HuH-7.5 (cell line): ENCODE measurements at regions not wholly inside any gene's neighbourhood (a gene's known extent, or its start where the extent isn't known, plus 50 kb on each side); places are given as distances from the start of the nearest gene placed in this dataset.

Experiments
- DNase-seq: peaks from one replicate; pipeline ENCODE4 v3.0.0; 2011; ENCODE audit warnings: low spot score

DNA sequence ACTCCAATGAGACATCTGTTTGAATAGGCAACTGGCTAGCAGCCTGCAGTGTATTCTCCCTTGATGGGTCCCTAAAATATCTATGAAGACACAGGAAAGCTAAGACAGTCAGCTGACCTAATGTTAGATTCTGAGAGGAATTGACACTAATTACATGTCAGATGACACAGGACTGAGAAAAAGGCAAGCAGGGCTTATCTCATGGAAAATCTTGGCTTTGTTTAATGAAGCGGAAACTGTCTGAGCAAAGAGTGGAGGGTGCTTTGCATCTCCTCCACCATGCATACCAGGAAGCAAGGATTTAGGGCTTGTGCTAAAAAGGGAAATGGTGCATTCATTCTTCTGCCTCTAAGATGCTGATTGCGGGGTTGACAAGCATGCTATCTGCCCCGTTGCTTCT, 135.5 kb upstream of the GLI3 start:
- DNase-seq, result no peak

DNA sequence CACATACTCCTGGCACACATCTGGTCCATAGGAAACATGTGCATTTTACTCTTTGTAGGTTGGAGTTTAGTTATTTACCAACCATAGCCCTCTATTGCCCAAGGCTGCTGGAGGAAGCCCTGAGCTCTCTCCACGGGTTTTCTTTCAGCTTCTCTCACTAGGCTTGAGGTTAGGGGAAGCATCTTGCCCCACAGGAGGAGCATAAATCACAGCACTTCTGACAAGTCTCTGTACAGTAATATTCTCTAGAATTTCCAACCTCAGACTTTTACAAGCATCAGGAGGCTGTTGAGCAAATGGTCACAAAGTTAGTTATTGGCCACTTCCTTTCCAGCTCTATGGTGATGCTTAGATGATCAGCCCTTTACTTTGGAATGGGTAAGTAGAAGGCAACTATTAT, 122.9 kb upstream of the GLI3 start:
- no peak for DNase-seq

DNA sequence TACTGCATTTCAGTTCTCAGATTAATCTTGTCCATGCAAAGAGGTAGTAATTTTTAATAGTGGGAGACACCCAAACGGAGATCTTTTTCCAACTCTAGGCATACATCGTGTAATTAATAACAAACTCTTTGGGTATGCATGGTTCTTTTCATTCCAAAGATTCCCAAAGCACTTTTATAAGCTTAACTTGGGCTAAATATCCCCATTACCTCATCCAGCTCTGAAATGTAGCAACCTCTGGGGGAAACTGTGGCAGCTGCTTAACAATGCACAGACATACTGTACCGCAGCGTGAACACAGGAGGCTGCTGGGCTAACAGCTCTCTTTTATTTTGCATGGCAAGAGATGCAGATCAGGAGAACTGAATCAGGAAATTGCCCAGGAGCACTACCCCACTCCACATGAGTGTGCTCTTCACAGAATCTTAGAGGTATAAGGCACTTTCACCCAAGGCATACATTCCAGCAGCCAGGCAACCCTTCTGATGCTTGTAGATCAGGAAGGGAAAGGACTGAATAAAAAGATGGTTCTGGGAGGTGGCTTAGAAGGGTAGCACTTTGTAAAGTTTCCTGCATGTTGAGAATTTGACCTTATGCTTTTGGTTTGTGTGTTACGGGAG, 114.4 kb upstream of the GLI3 start:
- no peak for DNase-seq

DNA sequence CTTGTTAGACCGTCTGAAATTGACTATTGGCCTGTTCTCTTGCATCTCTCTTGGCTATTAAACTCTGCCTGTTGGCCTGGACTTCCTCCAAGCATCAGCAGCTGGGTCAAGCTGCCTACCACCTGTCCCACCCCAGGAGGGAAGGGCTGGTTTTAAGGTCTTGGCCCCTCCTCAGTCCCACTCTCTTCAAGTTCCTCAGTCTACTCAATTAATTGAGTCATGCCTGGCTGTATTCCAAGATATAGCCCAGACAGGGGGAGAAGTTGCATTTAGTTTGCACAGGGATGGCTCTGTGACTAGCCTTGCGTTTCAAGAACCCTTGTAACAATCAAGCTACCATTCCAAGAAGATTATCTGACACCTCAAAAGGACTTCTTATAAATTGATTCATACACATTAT, 113.8 kb upstream of the GLI3 start:
- DNase-seq, result no peak

DNA sequence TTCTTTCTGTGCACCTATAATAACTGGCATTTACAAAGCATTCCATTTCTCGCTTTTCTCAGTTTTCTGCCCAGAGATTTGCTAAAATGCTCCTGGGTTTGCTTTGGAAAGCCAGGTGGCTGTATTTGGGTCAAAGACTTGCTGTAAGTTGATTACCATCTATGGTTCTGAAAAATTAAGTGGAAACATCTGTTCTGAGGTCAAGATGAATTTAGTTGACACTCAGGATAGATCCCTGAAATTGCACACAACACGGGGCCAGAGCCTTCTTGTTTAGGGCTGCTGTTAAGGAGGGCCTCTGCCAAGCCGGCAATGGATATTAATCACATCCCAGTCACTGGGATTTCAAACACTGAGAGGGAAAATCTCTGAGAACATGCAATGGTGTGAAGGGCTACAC, 111.6 kb upstream of the GLI3 start:
- no peak for DNase-seq

DNA sequence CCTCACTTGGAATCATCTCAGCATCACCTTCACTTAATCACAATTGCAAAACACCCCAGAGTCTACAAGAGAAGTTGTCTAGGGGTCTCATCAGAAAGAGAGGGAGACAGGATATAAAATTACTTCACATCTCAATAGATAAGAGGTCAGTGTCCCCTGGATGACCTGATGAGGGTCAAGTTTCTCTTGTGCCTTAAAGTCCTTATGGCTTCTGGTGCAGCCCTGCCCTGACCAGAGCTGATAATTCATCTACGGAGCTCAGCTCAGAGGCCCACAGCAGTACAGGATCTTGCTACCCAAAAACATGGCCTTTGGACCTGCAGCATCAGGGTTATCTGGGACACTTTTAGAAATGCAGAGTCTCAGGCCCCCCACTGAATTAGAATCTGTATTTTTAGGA, 111.1 kb upstream of the GLI3 start:
- DNase-seq, result no peak

DNA sequence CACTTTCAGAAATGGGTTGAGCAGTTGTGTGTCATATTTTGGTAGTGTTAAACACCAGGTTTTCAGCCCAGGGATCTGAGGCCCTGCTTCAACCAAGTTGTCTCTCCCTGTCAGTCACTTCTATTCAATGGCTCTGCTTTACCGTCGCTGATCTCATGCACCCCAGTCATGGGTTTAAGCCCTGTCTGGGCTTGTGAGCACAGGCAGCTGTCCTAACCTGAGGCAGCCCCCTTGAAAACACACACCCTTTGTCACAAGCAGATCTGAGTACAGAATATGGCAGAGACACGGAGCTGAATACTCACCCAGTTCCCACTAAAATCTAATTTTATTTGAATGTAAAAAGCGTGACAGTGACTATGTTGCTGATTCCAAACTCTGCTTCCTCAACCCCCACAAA, 110.6 kb upstream of the GLI3 start:
- no peak for DNase-seq

DNA sequence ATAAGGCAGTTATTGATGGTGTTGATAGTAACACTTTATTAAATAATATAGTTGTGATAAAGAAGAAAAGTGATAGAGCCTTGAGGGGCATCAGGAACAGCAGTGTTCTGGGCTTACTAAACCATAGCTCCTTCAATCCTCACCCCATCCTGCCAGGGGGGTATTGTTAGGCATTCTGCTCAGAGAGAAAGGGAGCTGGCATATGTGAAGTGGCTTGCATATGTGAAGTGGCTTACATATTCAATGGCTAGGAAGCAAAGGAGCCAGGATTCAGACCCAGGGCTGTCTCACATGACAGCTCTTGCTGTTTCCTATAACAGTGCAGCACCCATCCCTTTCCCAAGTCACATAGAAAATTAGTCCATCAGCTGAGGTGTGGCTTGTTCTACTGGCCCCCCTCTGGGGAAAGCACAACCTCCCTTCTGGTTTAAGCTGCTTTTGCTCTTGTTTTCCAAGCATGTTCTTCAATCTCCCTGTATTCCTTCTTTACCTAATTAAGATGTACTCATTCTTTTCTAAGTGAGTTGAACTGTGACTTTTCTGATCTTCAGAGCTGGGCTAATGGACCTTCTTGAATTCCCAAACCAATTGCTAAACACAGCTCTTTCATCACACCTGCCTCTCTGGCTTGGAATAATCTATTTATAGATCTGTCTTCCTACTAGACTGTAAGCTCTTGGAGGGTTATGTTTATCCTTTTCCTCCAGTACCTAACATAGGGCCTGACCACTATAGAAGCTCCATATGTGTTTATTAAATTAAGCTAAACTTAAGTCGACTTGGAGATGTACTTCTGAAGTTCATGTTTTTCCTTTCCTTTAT, 108.7 kb upstream of the GLI3 start:
- no peak for DNase-seq

DNA sequence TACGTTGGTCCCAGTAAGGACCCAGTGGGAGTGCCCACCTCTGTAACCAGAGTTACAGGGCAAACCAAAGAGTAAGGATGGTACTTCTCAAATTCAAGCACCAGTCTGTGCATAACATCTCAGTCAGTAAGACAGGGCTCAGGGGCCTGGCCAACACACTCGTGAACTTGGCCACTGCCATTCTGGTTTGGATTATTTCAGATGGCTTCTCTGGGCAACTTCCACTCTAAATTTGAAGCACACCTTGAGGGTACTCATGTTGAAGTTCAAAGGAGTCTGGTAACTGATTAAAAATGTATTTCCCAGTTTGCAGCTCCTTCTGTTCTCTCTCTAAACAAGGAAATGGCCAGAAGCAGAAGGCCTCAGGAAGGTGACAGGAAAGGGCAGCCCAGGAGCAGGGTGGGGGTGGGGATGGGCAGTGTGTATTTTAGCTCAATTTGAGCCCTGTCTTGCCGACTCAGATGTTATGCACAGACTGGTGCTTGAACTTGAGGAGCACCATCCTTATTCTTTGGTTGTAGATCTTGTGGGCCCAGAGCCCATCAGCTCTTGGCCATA, 107.3 kb upstream of the GLI3 start:
- DNase-seq, result no peak

DNA sequence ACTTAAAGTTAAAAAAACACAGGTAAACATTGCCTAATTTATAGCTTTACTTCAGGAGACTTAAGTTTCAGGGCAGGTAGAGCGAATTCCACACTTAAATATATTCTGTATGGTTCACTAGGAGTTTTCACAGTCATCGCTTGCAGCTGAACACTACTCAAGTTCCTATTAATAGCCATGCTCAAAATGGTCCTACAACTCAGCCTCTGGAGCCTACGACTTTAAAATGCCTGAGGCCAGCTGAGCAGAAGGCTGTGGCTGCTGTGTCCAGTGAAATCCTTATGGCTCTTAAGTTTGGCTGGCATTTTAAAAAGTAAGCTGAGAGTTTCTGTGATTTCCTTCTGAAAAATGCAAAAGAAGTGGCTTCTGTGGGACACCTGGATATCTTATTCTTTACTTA, 105.4 kb upstream of the GLI3 start:
- DNase-seq, result no peak

DNA sequence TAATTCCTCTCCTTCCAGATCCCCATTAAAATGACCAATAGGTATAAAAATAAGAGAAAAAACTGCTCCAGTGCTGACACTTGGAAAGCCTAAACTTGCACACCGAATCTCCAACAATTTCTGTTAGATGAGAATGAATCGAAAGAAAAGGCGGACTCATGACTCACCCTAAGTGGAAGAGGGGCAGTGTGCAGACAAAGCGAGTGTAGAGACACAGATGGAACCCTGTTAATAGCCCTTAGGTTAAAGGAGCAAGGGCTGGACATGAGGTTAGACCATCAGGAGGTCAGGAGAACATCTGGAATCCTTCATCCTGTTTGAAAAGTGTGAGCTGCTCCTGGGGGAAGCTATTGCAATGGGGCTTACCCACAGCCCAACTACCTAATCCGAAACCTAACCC, 103.4 kb upstream of the GLI3 start:
- DNase-seq, result no peak

DNA sequence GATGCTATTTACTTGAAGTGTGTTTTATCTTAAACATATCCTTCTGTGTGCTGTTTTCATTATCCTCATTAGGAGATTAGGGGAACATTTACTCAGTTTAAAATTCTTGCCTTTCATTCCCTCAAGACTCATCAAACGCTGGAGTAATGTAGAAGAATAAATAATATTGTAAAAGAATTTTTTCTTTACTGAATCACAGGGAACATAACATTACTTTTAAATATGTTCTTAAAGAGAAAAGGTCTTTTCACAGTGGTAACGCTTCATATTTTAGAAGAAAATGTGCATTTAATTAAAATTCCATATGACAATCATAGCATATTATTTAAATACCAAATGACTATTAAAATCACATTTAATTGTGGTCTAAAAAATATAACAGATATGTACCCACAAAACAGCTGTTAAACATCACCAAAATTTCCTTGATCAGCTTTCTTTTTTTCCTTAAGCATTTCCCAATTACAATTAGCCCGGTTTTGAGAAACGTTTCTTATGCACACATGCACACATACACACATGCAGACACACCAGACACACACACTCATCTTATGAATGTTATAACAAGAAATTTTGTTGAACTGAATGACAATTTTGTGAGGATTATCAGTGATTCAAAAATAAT, 102.0 kb upstream of the GLI3 start:
- no peak for DNase-seq

DNA sequence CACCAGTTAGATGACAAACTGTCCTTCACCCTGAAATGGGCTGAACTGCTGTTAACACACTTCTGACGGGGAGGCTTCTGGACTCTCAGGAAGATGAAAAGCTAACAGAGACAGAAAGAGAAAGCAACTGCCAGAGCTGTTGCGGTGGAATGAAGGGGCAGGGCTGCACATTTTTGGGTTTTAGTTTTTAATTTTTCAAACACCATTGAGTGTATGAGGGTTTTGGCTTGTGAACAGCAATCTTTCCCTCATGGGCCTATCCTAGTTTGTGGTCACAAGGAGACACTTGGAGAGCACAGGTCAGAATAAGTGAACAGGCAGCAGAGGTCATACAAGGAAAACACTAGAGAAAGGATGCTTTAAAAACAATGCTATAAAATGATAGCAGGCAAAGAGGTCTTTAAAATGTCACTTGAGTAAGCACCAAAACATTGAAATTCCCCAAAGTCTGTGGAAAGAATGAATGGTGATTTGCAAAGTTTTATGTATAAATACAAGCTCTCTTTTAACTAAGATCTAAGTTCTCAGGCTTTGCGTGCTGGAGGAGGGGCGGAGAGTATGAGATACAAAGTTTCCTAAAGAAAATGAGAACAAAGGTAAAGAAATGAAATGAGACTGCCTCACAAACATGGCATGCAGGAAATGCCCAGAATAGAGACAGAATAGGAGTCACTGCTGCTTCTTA, 101.4 kb upstream of the GLI3 start:
- no peak for DNase-seq

DNA sequence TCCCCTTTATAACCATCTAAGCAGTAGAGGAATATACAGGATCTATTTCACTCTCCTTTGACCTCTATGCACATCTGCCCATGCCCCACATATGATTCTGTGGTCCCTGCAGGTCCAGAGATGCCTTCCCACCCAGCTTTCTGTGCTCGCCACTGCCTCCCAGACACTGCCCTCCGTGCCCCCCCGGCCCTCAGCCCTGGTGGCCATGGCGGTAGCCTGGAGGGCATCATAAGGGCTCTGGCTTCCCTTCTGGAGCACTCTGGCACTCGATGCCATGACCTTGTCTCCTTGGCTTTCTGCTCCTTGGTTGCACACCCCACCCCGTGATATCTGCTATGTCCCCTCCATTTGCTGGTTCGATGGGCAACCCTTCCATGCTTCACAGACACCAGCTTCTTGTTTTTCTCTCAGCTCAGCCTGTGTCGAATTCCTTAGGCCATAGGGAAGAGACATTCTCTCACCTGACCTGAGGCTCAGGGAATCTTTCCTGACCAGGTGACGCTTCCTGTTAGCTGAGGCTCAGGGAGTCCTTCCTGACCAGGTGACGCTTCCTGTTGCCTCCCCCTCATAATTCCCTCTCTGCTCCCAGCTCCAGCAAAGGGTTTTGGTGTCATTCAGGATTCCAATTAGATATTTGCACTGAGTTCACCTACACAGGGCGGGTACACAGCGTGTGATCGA, 100.4 kb upstream of the GLI3 start:
- no peak for DNase-seq

DNA sequence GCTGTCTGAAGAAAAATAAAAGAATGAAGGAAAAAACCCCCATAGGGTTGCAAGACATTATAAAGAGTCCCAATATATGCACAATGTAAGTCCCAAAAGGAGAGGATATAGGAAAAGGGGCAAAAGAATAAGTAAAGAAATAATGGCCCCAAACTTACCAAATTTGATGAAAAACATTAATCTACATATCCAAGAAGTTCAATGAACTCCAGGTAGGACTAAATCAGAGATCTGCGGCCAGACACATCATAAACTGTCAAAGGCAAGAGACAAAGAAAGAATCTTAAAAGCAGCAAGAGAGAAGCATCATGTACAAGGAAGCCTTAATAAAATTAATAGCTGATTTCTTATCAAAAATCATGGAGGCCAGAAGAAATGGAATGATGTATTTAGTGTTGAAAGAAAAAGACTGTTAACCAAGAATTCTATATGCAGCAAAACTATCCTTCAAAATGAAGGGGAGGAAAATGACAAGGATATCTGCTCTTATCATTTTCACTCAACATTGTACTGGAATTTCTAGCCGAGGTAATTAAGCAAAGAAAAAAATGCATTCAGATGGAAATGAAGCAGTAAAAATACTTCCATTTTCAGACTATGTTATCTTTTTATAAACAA, 95.7 kb upstream of the GLI3 start:
- DNase-seq, result no peak

DNA sequence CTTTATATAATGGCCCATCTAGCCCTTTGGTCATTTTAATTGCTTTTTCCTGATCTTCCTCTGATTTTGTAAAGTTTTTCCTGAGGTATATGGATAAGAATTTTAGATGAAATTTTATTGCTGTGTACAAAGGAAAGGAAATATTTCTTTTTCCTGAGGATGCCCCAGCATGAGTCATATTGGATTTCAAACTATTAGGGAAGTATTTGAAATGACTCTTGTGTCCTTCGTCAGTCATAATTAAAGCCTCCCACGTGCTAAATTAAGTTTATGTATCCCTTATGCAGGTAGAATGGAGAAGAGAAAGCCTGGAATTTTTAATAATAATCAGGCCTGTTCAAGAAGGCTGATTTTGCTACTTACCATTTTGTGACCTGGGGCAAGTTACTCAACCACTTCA, 82.6 kb upstream of the GLI3 start:
- no peak for DNase-seq

DNA sequence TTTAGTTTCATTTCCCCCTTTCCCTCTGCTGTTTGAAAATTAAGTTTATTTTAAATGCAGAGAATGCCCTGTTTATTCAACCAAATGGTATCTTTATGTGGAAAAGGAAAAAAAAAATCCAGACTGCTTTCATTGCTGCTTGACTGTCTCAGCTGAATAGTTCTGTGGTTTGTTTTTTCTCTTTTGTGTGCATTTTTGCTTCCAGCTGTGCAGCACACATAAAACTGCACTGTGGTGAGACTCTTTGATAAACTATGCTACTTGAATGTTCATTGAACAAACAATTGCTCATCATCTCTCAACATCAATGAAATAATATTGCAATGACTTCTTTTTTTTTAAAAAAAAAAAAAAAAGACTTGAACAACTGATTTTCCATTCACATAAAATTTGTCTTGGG, 78.6 kb upstream of the GLI3 start:
- no peak for DNase-seq

DNA sequence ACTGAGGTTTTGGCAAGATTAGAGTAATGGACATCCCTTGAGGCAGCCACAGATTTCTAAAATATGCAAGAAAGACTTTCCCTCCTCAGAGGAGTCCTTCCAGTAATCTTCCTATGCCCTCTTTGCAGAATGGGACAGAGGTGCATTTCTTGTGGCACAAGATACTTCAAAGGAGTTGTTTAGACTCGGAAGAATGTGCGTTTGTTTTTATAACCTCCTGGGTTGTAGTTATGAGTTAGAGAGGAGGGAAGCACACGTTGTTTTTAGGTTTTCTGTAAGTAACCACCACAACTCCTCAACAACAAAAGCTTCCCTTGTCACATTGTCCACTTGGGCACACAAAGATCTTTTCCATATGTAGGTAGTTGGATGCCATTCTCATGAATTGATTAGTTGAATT, 78.1 kb upstream of the GLI3 start:
- no peak for DNase-seq

DNA sequence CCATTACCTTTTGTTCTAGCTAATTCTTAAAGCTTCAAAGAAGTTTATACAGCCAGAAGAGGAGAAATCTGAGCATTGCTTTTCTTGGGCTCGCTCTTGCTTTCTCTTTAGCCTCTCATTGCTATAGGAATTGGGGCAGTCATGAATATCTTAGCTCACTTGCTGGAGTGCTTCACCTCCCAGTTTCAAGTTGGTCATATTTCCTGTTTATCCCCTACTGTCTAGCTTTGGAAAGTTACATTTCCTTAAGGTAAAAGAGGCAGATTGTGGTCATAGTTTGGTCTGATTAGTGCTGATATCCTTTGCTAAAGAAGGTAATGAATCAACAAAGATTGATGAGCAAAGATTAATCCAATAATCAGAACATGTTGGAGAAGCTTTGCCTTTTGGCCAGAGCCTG, 77.7 kb upstream of the GLI3 start:
- no peak for DNase-seq

DNA sequence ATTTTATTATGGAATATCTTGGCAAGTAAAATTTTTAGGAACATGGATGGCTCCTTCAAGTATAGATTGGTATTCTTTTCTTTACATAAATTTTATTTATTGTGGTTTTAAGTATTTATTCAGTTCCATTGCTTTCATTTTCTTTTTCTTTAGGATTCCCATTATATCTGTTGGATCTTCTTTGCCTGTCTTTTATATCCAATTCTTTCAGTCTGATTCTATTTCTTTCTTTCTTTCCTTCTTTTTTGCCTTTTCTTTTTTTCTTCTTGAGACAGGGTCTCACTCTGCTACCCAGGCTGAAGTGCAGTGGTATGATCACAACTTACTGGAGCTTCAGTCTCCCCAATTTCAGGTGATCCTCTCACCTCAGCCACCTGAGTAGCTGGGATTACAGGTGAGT, 74.2 kb upstream of the GLI3 start:
- no peak for DNase-seq

DNA sequence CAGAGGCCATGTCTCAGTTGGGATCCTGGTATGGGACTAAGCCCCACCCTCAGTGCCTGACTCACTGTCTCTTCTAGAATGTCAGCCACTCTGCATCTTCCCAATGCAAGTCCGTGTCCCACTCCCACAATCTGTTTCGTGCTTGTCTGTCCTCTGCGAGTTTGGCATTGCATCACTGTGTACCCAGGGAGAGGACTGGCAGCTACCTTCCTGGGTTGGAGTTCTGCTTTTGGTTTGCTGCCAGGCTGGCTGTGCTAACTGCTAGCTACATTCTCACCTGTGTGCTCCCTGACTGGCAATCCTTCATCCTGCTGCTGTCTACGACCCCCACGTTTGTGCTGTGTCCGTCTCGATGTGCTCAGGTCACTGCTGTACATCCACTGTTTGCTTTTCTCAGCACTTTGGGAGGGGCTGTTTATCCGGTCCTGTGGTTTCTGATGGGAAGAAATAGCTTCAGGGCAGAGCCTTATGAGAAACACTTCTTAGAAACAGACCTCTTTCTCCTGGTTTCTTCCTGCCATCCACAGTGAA, 56.0 kb upstream of the GLI3 start:
- no peak for DNase-seq
